ENCODE measurements at regions not wholly inside any gene's neighbourhood (a gene's known extent, or its start where the extent isn't known, plus 50 kb on each side); places are given as distances from the start of the nearest gene placed in this dataset.

GRCh38 chr13:106008540-106008939 is 526.9 kb downstream of the EFNB2 start:
- Mint-ChIP-seq H3K4me1 (no peaks in the 10 kb centered on the region), H3K27me3 (ENCODE audit: insufficient read depth, low read depth, poor library complexity) (no peaks in the 10 kb centered on the region), H3K9me3 (no peaks in the 10 kb centered on the region; the same call in 2 of the 3 replicates), H3K27ac (no peak overlapping the region), H3K36me3 (ENCODE audit: low read depth) (no peaks in the 10 kb centered on the region), H3K4me3 (no peak overlapping the region)
- no peaks in the 10 kb centered on the region for H3K9me2 ChIP-seq (ENCODE audit: insufficient read depth)
- H3F3A ChIP-seq (replicated peaks; ENCODE audit: low read depth) = no peaks in the 10 kb centered on the region
- no peak overlapping the region for H3K4me2 ChIP-seq
- TF ChIP-seq NANOG (IDR thresholded peaks at IDR 0.05; ENCODE audit: borderline replicate concordance) (no peak), ZNF331 (CRISPR knock-in tag; IDR thresholded peaks at IDR 0.05; ENCODE audit: low read depth) (no peak), ZNF114 (CRISPR knock-in tag; IDR thresholded peaks at IDR 0.05) (no peak)
- TF ChIP-seq, protein P1, sequence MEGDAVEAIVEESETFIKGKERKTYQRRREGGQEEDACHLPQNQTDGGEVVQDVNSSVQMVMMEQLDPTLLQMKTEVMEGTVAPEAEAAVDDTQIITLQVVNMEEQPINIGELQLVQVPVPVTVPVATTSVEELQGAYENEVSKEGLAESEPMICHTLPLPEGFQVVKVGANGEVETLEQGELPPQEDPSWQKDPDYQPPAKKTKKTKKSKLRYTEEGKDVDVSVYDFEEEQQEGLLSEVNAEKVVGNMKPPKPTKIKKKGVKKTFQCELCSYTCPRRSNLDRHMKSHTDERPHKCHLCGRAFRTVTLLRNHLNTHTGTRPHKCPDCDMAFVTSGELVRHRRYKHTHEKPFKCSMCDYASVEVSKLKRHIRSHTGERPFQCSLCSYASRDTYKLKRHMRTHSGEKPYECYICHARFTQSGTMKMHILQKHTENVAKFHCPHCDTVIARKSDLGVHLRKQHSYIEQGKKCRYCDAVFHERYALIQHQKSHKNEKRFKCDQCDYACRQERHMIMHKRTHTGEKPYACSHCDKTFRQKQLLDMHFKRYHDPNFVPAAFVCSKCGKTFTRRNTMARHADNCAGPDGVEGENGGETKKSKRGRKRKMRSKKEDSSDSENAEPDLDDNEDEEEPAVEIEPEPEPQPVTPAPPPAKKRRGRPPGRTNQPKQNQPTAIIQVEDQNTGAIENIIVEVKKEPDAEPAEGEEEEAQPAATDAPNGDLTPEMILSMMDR (conservative IDR thresholded peaks at IDR 0.05; ENCODE audit: low read depth in 2 of 2) = no peak
- H3K79me2 ChIP-seq (replicated peaks; ENCODE audit: insufficient read depth) = no peaks in the 10 kb centered on the region
- H3K27ac ChIP-seq (ENCODE audit: low read depth) = no peak overlapping the region
- no peaks in the 10 kb centered on the region for H4K20me1 ChIP-seq (replicated peaks; ENCODE audit: insufficient read depth)
- no peak overlapping the region for H3K4me3 ChIP-seq
- H3K4me1 ChIP-seq (ENCODE audit: insufficient read depth) = no peaks in the 10 kb centered on the region
- H3K27me3 ChIP-seq (ENCODE audit: insufficient read depth) = no peaks in the 10 kb centered on the region
- DNase-seq (ENCODE audit: low spot score) (no peak), ATAC-seq (no peak)
- no peaks in the 10 kb centered on the region for H3K36me3 ChIP-seq (ENCODE audit: insufficient read depth)
- no peak overlapping the region for H2AFZ ChIP-seq

DNA sequence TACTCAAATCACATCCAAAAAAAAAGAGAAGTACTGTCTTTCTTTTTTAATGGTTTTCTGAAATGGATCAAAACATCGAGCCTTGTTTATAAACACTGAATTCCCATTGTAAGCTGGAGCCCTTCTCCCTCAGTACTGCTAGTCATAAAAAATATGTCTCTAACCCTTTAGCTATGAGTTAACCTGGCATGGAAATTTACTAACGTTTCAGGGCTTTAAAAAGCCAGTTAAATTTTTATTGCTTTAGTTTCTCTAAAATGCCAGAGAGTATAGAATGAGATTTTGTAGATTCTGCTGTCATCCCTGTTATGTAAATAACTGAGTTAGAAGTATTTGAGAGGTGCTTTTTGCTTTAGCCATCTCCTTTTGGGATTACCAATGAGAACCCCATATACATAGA is 528.3 kb downstream of the EFNB2 start:
- H3K36me3 Mint-ChIP-seq (ENCODE audit: low read depth) = no peaks in the 10 kb centered on the region
- H3K27me3 Mint-ChIP-seq (ENCODE audit: insufficient read depth, low read depth, poor library complexity) = no peaks in the 10 kb centered on the region
- Histone ChIP-seq H3K9me2 (ENCODE audit: insufficient read depth) (no peaks in the 10 kb centered on the region), H2AFZ (no peak overlapping the region), H3K27me3 (ENCODE audit: insufficient read depth) (no peaks in the 10 kb centered on the region), H4K20me1 (replicated peaks; ENCODE audit: insufficient read depth) (no peaks in the 10 kb centered on the region), H3K36me3 (ENCODE audit: insufficient read depth) (no peaks in the 10 kb centered on the region), H3K4me1 (ENCODE audit: insufficient read depth) (no peaks in the 10 kb centered on the region), H3F3A (replicated peaks; ENCODE audit: low read depth) (no peaks in the 10 kb centered on the region), H3K4me2 (no peak overlapping the region), H3K4me3 (no peak overlapping the region), H3K79me2 (replicated peaks; ENCODE audit: insufficient read depth) (no peaks in the 10 kb centered on the region), H3K27ac (ENCODE audit: low read depth) (no peak overlapping the region)
- H3K9me3 Mint-ChIP-seq = no peaks in the 10 kb centered on the region; the same call in 2 of the 3 replicates
- no peak for ATAC-seq
- DNase-seq (ENCODE audit: low spot score) = no peak
- no peaks in the 10 kb centered on the region for H3K4me1 Mint-ChIP-seq
- H3K27ac Mint-ChIP-seq = no peak overlapping the region
- H3K4me3 Mint-ChIP-seq = no peak overlapping the region
- TF ChIP-seq CREB1 (CRISPR knock-in tag; IDR thresholded peaks at IDR 0.05; ENCODE audit: low read depth) (no peak), STAT1 (IDR thresholded peaks at IDR 0.05; ENCODE audit: unreplicated experiment) (no peak), ZNF331 (CRISPR knock-in tag; IDR thresholded peaks at IDR 0.05; ENCODE audit: low read depth) (no peak), NANOG (IDR thresholded peaks at IDR 0.05; ENCODE audit: borderline replicate concordance) (no peak), EZH2 (IDR thresholded peaks at IDR 0.05; ENCODE audit: low read depth, unreplicated experiment) (no peak), EZH2phosphoT487 (IDR thresholded peaks at IDR 0.05; ENCODE audit: unreplicated experiment) (no peak), REST (IDR thresholded peaks at IDR 0.05; ENCODE audit: unreplicated experiment) (no peak), POLR2AphosphoS5 (IDR thresholded peaks at IDR 0.05; ENCODE audit: low read depth) (no peak)
- TF ChIP-seq, protein P2, sequence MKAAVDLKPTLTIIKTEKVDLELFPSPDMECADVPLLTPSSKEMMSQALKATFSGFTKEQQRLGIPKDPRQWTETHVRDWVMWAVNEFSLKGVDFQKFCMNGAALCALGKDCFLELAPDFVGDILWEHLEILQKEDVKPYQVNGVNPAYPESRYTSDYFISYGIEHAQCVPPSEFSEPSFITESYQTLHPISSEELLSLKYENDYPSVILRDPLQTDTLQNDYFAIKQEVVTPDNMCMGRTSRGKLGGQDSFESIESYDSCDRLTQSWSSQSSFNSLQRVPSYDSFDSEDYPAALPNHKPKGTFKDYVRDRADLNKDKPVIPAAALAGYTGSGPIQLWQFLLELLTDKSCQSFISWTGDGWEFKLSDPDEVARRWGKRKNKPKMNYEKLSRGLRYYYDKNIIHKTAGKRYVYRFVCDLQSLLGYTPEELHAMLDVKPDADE (IDR thresholded peaks at IDR 0.05) = no peak

All from GM23338 (cell line).